Activated naive CD8-positive, alpha-beta T cell treated with anti-CD3 and anti-CD28 coated beads for 36 hours (primary cell): ENCODE measurements at regions not wholly inside any gene's neighbourhood (a gene's known extent, or its start where the extent isn't known, plus 50 kb on each side); places are given as distances from the start of the nearest gene placed in this dataset.

Experiments
- DNase-seq: peaks from one replicate; pipeline ENCODE4 v3.0.0; 2021
- H3K27ac Mint-ChIP-seq: one replicate; pipeline ENCODE4 v1.8.0; 2022; ENCODE audit warnings: mild to moderate bottlenecking, moderate library complexity, mixed read lengths
- H3K27me3 Mint-ChIP-seq: one replicate; pipeline ENCODE4 v1.8.0; 2022; ENCODE audit warnings: mild to moderate bottlenecking, mixed read lengths
- H3K36me3 Mint-ChIP-seq: one replicate; pipeline ENCODE4 v1.8.0; 2021; ENCODE audit warnings: mild to moderate bottlenecking, mixed read lengths
- H3K4me1 Mint-ChIP-seq: one replicate; pipeline ENCODE4 v1.8.0; 2021; ENCODE audit warnings: mixed read lengths
- H3K4me3 Mint-ChIP-seq: one replicate; pipeline ENCODE4 v1.8.0; 2022; ENCODE audit warnings: mild to moderate bottlenecking, moderate library complexity, mixed read lengths
- H3K9me3 Mint-ChIP-seq: one replicate; pipeline ENCODE4 v1.8.0; 2022; ENCODE audit warnings: mixed read lengths

DNA sequence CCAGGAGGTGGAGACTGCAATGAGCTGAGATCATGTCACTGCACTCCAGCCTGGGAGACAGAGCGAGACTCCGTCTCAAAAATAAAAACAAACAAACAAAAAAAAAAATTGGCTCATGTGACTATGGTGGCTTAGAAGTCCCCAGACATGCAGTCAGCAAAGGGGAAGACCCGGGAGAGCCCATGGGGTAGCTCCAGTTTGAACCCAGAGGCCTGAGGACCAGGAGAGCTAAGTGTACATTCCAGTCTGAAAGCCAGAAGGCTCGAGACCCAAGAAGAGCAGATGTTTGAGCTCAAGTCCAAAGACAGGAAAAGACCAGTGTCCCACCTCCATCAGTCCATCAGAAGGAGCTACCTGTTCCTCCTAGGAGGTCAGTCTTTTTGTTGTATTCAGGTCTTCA lies 175.2 kb downstream of the TSHZ3 start:
- no peak overlapping the region for H3K4me3 Mint-ChIP-seq
- no peaks in the 10 kb centered on the region for H3K4me1 Mint-ChIP-seq
- no peak for DNase-seq
- no peaks in the 10 kb centered on the region for H3K9me3 Mint-ChIP-seq
- peaks cover 18% of the 10 kb centered on the region for H3K27me3 Mint-ChIP-seq
- no peak overlapping the region for H3K27ac Mint-ChIP-seq
- H3K36me3 Mint-ChIP-seq: no peaks in the 10 kb centered on the region

DNA sequence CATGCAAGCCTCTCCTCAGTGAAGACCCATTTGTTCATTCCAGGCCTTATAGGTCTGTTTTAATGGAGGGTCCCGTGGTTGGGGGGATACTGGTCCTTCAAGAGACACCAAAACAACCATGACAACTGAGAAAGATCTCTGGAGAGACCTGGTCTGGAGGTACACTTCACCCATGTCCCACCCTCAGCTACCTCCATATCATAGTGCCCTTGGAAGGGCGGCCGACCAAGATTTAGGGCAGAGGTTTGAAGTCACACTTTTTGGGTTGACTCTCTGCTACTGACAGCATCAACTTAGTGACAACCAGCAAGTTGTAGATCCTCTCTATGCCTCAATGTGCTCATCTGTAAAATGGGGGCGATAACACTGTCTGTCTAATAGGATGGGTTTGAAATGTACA lies 177.3 kb downstream of the TSHZ3 start:
- H3K4me1 Mint-ChIP-seq: peaks cover 6% of the 10 kb centered on the region
- peaks cover 34% of the 10 kb centered on the region for H3K27me3 Mint-ChIP-seq
- H3K9me3 Mint-ChIP-seq: no peaks in the 10 kb centered on the region
- H3K4me3 Mint-ChIP-seq: no peak overlapping the region
- DNase-seq: no peak
- no peaks in the 10 kb centered on the region for H3K36me3 Mint-ChIP-seq
- H3K27ac Mint-ChIP-seq: no peak overlapping the region

DNA sequence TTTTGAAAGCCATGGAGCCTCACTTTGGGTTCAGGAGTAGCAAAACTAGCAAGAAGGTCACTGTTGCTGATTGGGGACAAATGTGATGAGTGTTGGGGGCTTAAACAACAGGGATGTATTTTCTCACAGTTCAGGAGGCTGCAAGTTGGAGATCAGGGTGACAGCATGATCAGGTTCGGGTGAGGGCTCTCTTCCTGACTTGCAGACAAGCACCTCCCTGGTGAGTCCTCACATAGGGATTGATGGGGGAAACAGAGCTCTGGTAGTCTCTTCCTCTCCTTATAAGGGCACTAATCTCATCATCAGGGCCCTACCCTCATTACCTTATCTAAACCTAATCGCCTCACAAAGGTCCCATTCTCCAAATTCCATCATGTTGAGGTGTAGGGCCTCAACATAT lies 179.2 kb downstream of the TSHZ3 start:
- DNase-seq: no peak
- peaks cover 39% of the 10 kb centered on the region for H3K27me3 Mint-ChIP-seq
- H3K4me3 Mint-ChIP-seq: no peak overlapping the region
- H3K4me1 Mint-ChIP-seq: peaks cover 6% of the 10 kb centered on the region
- H3K36me3 Mint-ChIP-seq: no peaks in the 10 kb centered on the region
- H3K27ac Mint-ChIP-seq: no peak overlapping the region
- H3K9me3 Mint-ChIP-seq: no peaks in the 10 kb centered on the region

DNA sequence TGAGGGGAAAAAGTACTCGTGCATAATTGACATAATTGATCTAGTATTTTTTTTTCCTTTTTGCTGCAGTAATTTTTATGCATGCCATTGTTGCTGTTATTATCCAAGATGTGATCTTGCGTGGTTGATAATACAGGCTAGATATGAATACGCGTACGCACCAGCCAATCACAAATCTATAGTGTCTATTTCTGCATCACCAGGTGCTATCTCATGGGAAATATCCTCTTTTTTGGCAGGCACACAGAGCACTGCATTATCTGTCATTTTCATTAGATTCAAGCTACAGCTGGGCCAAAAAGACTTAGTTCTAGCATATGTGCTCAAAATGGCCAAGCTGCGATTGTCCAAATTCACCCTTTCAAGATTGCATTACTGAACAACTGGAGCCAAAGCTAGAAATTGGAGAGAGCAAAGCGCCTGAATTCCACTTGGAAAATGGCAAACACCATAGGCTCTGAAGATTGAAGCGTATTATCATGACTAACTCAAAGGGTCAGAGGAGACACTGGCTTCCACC lies 181.1 kb downstream of the TSHZ3 start:
- H3K27ac Mint-ChIP-seq: no peak overlapping the region
- no peak overlapping the region for H3K4me3 Mint-ChIP-seq
- no peaks in the 10 kb centered on the region for H3K36me3 Mint-ChIP-seq
- no peaks in the 10 kb centered on the region for H3K9me3 Mint-ChIP-seq
- no peak for DNase-seq
- peaks cover 52% of the 10 kb centered on the region for H3K27me3 Mint-ChIP-seq
- H3K4me1 Mint-ChIP-seq: peaks cover 6% of the 10 kb centered on the region

DNA sequence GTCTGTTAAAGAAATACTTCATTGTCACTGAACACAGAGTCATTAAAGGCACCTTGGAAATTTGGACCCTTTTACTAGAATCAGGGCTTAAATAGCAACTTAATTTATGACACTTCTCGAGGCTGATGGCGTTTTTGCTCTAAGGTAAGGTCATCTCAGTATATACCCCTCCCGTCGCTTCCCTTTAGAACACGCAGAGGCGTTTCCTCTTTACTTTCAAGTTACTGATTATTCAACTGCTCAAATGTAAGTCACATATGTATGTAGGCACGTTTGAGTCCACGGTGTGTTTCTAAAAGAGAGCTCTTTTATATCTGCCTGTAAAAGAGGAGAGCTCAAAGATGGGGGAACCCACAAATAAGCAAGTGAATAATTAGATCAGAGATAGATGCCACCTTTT lies 181.5 kb downstream of the TSHZ3 start:
- Mint-ChIP-seq H3K4me3 (no peak overlapping the region), H3K27ac (no peak overlapping the region), H3K9me3 (no peaks in the 10 kb centered on the region), H3K4me1 (peaks cover 6% of the 10 kb centered on the region), H3K27me3 (peaks cover 52% of the 10 kb centered on the region), H3K36me3 (no peaks in the 10 kb centered on the region)
- DNase-seq: no peak

DNA sequence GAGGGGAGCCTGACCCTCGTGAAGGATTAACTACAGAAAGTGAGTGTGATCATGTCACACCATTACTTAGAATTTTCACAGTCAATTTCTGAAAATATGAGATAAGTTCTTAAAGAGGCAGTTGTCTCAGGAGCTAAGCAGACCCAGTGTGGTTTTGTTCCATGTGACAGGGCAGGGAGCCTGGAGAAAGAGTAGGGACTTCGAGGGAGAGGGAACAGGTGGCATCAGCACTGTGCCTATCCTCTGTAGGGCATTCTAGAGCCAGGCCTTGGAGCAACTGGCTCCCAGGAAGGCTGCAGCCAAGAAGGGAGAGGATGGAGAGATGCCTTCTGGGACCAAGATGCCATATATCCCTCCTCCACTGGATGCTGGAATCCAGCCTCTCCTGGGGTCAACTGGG lies 183.0 kb downstream of the TSHZ3 start:
- Mint-ChIP-seq H3K27me3 (peaks cover 52% of the 10 kb centered on the region), H3K36me3 (no peaks in the 10 kb centered on the region), H3K4me3 (no peak overlapping the region), H3K27ac (no peak overlapping the region), H3K4me1 (peaks cover 6% of the 10 kb centered on the region), H3K9me3 (no peaks in the 10 kb centered on the region)
- no peak for DNase-seq

DNA sequence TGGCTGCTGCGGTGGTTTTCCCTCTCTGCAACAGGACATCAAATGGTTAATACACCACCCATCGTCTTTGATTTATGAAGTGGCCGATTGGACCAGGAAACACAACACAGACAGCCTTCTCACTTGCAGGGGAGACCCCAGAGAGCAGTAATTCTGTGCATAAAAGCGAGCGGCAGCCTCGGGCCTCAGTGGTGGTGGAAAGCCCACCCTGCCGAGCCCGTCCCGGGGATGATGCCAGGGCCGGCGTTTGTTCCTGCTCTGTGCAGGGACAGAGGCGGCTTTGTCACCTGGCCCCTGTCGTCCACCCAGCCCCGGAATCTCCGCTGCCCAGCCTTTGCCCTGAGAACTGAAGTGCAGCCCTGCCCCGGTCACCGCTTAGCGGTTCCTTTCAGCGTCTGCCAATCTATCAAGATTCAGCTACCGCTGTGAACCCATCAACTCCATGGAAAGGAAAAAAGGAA lies 184.4 kb downstream of the TSHZ3 start:
- no peak for DNase-seq
- H3K36me3 Mint-ChIP-seq: no peaks in the 10 kb centered on the region
- H3K27ac Mint-ChIP-seq: no peak overlapping the region
- H3K4me1 Mint-ChIP-seq: peaks cover 6% of the 10 kb centered on the region
- H3K4me3 Mint-ChIP-seq: no peak overlapping the region
- H3K27me3 Mint-ChIP-seq: peaks cover 47% of the 10 kb centered on the region
- no peaks in the 10 kb centered on the region for H3K9me3 Mint-ChIP-seq

DNA sequence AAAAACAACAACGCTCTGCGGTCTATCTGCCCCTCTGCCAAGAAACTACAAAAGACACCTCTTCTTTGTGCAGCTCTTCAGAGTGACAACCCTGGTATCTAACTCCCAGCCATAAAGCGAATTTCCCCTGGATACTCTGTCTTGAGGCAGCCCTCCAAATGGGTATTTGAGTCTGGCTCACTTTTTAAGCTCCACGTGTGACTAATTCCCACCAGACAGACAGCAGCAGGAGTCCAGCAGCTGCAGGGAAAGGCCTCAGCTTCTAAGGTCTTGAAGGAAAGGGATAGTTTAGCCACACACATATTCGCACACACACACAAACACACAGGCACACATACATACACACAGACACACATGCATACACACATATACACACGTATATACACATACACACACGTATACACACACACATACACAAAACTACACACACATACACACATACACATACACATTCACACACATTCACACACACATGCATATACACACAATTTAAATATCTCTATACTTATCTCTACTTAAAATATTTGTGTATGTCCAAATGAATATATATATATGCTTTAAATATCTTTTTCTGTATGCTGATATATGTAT lies 188.8 kb downstream of the TSHZ3 start:
- no peak overlapping the region for H3K4me3 Mint-ChIP-seq
- no peaks in the 10 kb centered on the region for H3K4me1 Mint-ChIP-seq
- H3K27ac Mint-ChIP-seq: no peak overlapping the region
- peaks cover 24% of the 10 kb centered on the region for H3K27me3 Mint-ChIP-seq
- DNase-seq: no peak
- H3K36me3 Mint-ChIP-seq: no peaks in the 10 kb centered on the region
- H3K9me3 Mint-ChIP-seq: no peaks in the 10 kb centered on the region

DNA sequence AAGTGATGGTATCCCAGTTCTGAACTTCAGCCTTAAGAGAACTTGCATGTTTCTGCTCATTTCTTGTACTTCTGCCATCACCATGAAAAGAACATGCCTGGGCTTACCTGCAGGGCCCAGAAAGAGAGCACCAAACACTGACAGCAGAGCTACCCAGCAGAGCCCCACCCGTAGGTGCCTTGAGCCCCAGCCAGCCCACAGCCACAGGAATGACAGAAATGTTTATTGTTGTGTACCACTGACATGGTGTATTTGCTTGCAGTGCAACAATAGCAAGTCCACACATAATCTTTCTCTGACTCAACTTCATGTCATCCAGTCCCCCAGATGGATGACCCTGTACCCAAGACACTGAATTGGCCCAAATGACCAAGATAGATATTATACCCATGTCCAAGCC lies 195.2 kb downstream of the TSHZ3 start:
- no peak for DNase-seq
- Mint-ChIP-seq H3K27me3 (peaks cover 6% of the 10 kb centered on the region), H3K36me3 (no peaks in the 10 kb centered on the region), H3K27ac (no peak overlapping the region), H3K4me1 (no peaks in the 10 kb centered on the region), H3K9me3 (no peaks in the 10 kb centered on the region), H3K4me3 (no peak overlapping the region)

DNA sequence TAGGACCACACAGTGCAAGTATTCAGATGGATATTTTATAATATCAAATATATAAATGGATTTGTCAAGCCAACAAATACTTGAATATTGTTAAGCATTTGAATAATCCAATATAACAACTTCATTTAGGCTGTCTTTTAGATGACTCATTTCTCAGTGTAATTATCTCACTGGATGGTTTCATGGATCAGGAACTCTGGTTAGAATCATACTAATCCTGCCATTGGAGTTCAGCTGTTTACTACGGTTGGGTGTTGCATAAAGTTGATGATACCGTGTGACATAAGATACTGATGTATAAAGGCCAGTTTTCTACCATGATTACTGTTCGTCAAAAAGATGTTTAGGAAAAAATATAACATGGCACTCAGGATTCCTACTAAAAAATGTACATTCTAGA lies 196.3 kb downstream of the TSHZ3 start:
- Mint-ChIP-seq H3K4me3 (no peak overlapping the region), H3K27me3 (peaks cover 6% of the 10 kb centered on the region), H3K4me1 (no peaks in the 10 kb centered on the region), H3K36me3 (no peaks in the 10 kb centered on the region), H3K27ac (no peak overlapping the region), H3K9me3 (no peaks in the 10 kb centered on the region)
- no peak for DNase-seq

DNA sequence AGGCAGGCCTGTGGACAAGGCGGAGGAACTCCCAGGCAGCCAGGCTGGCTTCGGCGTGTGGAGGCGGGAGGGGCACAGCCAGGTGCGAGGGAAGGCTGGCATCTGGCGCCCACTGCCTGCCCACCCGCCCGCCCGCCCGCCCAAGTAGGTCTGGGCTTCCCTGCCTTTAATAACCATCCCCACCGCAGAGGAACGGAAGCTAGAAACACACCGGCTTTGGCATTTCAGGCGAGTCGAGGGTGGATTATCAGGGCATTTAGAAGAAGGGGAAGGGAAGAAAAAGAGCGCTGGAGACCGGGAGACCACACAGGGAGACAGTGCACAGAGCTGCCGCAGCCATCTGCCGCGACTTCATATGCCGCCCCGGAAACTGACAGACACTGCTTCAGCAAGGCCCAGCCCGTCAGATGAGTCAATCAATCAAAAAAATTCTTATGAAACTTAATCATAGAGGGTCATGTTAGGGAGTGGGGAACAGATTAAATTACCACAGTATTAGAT lies 199.7 kb downstream of the TSHZ3 start:
- DNase-seq: no peak
- Mint-ChIP-seq H3K27ac (no peak overlapping the region), H3K9me3 (no peaks in the 10 kb centered on the region), H3K36me3 (no peaks in the 10 kb centered on the region), H3K4me1 (no peaks in the 10 kb centered on the region), H3K4me3 (no peak overlapping the region), H3K27me3 (no peaks in the 10 kb centered on the region)

DNA sequence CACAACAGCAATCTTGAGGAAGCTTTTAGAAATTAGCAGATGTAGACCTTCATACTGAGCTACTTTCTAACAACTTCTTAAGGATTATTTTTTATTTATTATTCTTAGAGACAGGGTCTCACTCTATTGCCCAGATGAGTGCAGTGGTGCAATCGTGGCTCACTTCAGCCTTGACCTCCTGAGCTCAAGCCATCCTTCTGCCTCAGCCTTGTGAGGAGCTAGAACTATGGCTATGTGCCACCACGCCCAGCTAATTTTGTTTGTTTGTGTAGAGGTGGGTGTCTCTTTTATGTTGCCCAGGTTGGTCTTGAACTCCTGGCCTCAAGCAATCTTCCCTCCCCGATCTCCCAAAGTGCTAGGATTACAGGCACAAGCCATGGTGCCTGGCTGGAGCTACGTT lies 200.6 kb downstream of the TSHZ3 start:
- H3K27me3 Mint-ChIP-seq: no peaks in the 10 kb centered on the region
- DNase-seq: no peak
- no peaks in the 10 kb centered on the region for H3K36me3 Mint-ChIP-seq
- no peak overlapping the region for H3K4me3 Mint-ChIP-seq
- H3K4me1 Mint-ChIP-seq: no peaks in the 10 kb centered on the region
- H3K27ac Mint-ChIP-seq: no peak overlapping the region
- H3K9me3 Mint-ChIP-seq: no peaks in the 10 kb centered on the region

DNA sequence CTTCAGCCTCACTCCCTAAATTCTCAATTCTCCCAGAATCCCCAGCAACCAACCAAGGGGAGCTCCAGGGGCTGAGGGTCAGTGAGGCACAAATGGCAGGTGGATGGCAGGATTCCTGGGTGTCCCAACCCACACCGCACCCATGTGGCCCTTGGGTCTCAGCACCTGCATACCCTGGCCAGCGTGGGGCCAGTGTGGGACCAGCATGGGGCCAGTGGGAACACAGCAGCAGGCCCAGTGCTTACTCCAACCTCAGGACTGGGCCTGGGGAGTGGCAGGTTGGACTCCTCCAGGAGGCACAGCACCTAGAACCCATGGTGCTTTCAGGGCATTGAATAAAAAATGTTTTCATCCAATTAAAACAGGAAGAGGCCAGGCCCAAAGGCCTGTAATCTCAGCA lies 202.0 kb downstream of the TSHZ3 start:
- H3K36me3 Mint-ChIP-seq: no peaks in the 10 kb centered on the region
- H3K9me3 Mint-ChIP-seq: no peaks in the 10 kb centered on the region
- DNase-seq: no peak
- H3K4me3 Mint-ChIP-seq: no peak overlapping the region
- H3K27ac Mint-ChIP-seq: no peak overlapping the region
- no peaks in the 10 kb centered on the region for H3K4me1 Mint-ChIP-seq
- no peaks in the 10 kb centered on the region for H3K27me3 Mint-ChIP-seq

DNA sequence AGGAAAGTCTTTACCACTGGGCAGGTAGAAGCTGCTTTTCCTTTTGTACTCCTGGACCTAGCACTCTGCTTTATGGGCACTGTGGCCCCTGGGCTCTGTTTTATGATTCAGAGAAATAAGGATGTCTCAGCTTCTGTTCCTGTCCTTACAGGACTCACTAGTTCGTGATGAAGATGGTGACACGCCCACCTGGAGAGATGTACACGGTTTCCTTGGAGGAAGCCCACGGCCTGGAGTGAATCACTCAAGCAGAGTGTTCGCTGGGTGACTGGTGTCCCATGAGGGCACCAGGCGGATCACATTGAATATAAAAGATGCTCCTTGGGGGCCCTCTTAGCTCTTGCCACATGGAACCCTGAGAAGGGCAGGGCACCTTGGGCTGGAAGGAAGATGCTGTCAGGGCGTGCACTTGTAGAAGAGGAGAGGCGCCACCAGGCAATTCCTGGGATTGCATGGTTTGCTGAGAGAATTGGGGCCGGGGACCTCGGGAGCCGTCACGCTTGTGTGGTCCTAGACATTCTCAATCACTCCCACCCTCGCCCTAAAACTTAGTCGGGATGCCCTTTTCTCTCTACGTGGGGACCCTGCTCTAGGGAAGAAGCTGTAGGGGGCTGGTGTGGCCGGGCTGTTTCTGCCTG lies 202.6 kb downstream of the TSHZ3 start:
- Mint-ChIP-seq H3K4me3 (no peak overlapping the region), H3K27ac (no peak overlapping the region), H3K4me1 (no peaks in the 10 kb centered on the region), H3K36me3 (no peaks in the 10 kb centered on the region), H3K9me3 (no peaks in the 10 kb centered on the region), H3K27me3 (peaks cover under 1% of the 10 kb centered on the region)
- DNase-seq: no peak

DNA sequence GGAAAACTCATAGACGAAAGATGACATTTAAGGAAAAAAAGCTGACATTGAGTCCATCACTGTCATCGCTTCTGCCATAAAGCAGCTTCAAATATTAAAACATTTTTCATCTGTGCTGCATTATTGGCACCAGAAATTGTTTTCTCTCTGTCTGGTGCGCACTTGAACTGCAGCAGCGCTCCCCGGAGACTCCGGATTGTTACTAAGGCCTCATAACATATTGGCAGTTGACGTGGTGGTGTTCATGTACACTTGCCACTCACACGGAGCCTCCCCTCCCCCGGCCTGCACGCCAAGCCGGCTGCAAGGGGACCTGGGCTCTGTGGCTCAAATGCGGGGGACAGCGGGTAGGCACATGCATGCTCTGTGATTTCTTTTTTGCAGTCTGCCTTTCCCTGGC lies 203.2 kb downstream of the TSHZ3 start:
- H3K27ac Mint-ChIP-seq: no peak overlapping the region
- H3K4me1 Mint-ChIP-seq: no peaks in the 10 kb centered on the region
- H3K36me3 Mint-ChIP-seq: no peaks in the 10 kb centered on the region
- peaks cover 5% of the 10 kb centered on the region for H3K27me3 Mint-ChIP-seq
- no peak for DNase-seq
- no peaks in the 10 kb centered on the region for H3K9me3 Mint-ChIP-seq
- no peak overlapping the region for H3K4me3 Mint-ChIP-seq

DNA sequence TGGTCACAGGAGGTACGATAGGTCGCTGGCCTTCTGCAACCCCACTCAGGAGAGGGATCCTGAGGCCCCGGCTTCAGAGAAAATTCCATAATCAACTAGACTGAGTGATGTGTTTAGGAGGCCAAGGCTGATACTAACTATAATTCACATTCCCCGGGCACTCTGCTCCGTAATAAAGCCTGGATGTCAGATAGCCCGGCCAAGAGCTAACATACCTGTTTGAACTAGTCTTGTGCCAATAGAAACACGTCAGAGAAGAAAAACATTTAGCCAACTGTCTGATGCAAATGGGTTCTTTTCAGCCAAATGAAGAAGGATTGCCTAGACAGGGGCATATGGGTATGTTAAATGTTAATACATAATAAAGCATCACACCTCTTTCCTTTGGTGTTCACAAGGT lies 204.2 kb downstream of the TSHZ3 start:
- Mint-ChIP-seq H3K4me3 (no peak overlapping the region), H3K36me3 (no peaks in the 10 kb centered on the region), H3K4me1 (no peaks in the 10 kb centered on the region), H3K9me3 (no peaks in the 10 kb centered on the region), H3K27ac (no peak overlapping the region), H3K27me3 (peaks cover 5% of the 10 kb centered on the region)
- DNase-seq: no peak
